HCT116 (cell line): ENCODE measurements at regions not wholly inside any gene's neighbourhood (a gene's known extent, or its start where the extent isn't known, plus 50 kb on each side); places are given as distances from the start of the nearest gene placed in this dataset.

Experiments used
- ATAC-seq: fragments of 200-7000 bp; cut with Tn5 transposase; 2 replicates; pipeline ENCODE4 v1.9.1; 2020; ENCODE audit warnings: mild to moderate bottlenecking, moderate library complexity
- BruUV-seq: library from RNA; stranded (reverse); fragments of 400-500 nt; replicated peaks from 2 replicates; lab custom pipeline; 2021; lab: Mats Ljungman, UMichigan
- CTCF ChIA-PET: fragments of 300-600 bp; sonication (Branson Sonifier 250); formaldehyde crosslinking; loops from one replicate; lab custom pipeline; 2021; ENCODE audit warnings: antibody characterized with exemption; lab: Charles Lee
- POLR2A ChIA-PET: fragments of 300-600, 350-600 bp; sonication (Branson Sonifier 250); formaldehyde crosslinking; loops from one replicate; lab custom pipeline; 2021; ENCODE audit warnings: antibody characterized with exemption; lab: Charles Lee
- RAD21 ChIA-PET, 2 experiments: fragments of 300-600 bp; sonication (Branson Sonifier 250); formaldehyde crosslinking; loops; one replicate each; lab custom pipeline; 2023; ENCODE audit warnings: low total read pairs in 2 of 2; ENCODE audit not compliant: uncharacterized antibody in 2 of 2, unreplicated experiment in 2 of 2, low non-redundant PET in 1 of 2; lab: Charles Lee
- DNase-seq: peaks from one replicate; pipeline ENCODE4 v3.0.0-alpha.2; 2010; ENCODE audit warnings: low read depth, low spot score
- H2AFZ ChIP-seq: fragments of 200-600 bp; shearing (Covaris generic), sonication (generic); 2 replicates; pipeline ENCODE4 v1.6.1; 2017; ENCODE audit warnings: low read depth, mixed run types, mixed read lengths, antibody characterized with exemption, low read length; ENCODE audit not compliant: poor library complexity, severe bottlenecking
- H3K27ac ChIP-seq: 2 replicates; pipeline ENCODE4 v1.5.1; 2012; ENCODE audit warnings: low read depth, low read length
- H3K27me3 ChIP-seq: fragments of 200-600 bp; sonication (generic); 2 replicates; pipeline ENCODE4 v1.6.1; 2016; ENCODE audit warnings: mixed run types, low read length, mixed read lengths; ENCODE audit not compliant: insufficient read depth
- H3K36me3 ChIP-seq, 2 experiments: fragments of 200-500 bp in 1 of 2; fragments of 200-600 bp in 1 of 2; sonication (Bioruptor generic) in 1 of 2; sonication (generic) in 1 of 2; 2 replicates each; pipeline versions ENCODE4 v1.5.1 to v1.6.1; 2014 to 2016; ENCODE audit warnings: low read length in 2 of 2, inconsistent platforms in 1 of 2, mixed read lengths in 1 of 2, mixed run types in 1 of 2; ENCODE audit not compliant: insufficient read depth in 2 of 2, control insufficient read depth in 1 of 2
- H3K4me1 ChIP-seq, 2 experiments: fragments of 200-600 bp in 1 of 2; sonication (generic) in 1 of 2; 2 replicates each; pipeline versions ENCODE4 v1.5.1 to v1.6.1; 2012 to 2017; ENCODE audit warnings: low read length in 2 of 2, inconsistent platforms in 1 of 2, mild to moderate bottlenecking in 1 of 2, mixed read lengths in 1 of 2, mixed run types in 1 of 2, moderate library complexity in 1 of 2; ENCODE audit not compliant: insufficient read depth in 2 of 2, control insufficient read depth in 1 of 2
- H3K4me2 ChIP-seq: fragments of 200-600 bp; sonication (generic); 2 replicates; pipeline ENCODE4 v1.6.1; 2017; ENCODE audit warnings: mixed run types, low read length, mixed read lengths
- H3K4me3 ChIP-seq, 2 experiments: fragments of 200-600 bp in 1 of 2; sonication (generic) in 1 of 2; replicated peaks in 1 of 2; 2 replicates each; pipeline ENCODE4 v1.5.1; 2011 to 2016; ENCODE audit warnings: low read length in 2 of 2, control low read depth in 1 of 2, low read depth in 1 of 2, mild to moderate bottlenecking in 1 of 2, mixed read lengths in 1 of 2, mixed run types in 1 of 2
- H3K79me2 ChIP-seq: fragments of 200-600 bp; sonication (generic); 2 replicates; pipeline ENCODE4 v1.6.1; 2017; ENCODE audit warnings: mild to moderate bottlenecking, mixed run types, low read length, moderate library complexity, mixed read lengths; ENCODE audit not compliant: insufficient read depth
- H3K9ac ChIP-seq: fragments of 200-600 bp; sonication (generic); 2 replicates; pipeline ENCODE4 v1.6.1; 2016; ENCODE audit warnings: low read length, mixed read lengths
- H3K9me2 ChIP-seq: fragments of 200-600 bp; sonication (generic), shearing (Covaris generic); 2 replicates; pipeline ENCODE4 v1.6.1; 2017; ENCODE audit warnings: mixed run types, mild to moderate bottlenecking, moderate library complexity; ENCODE audit not compliant: insufficient read depth
- H3K9me3 ChIP-seq, 2 experiments: fragments of 200-500 bp in 1 of 2; fragments of 200-600 bp in 1 of 2; sonication (Bioruptor generic) in 1 of 2; sonication (generic) in 1 of 2; 2 replicates each; pipeline ENCODE4 v1.6.1; 2014 to 2017; ENCODE audit warnings: low read length in 2 of 2, mixed read lengths in 2 of 2, inconsistent platforms in 1 of 2, low read depth in 1 of 2, mild to moderate bottlenecking in 1 of 2, mixed run types in 1 of 2, moderate library complexity in 1 of 2; ENCODE audit not compliant: control insufficient read depth in 1 of 2, insufficient read depth in 1 of 2
- H4K20me1 ChIP-seq: fragments of 200-600 bp; sonication (generic), shearing (Covaris generic); 2 replicates; pipeline ENCODE4 v1.6.1; 2017; ENCODE audit warnings: mixed run types, mild to moderate bottlenecking, moderate library complexity; ENCODE audit not compliant: insufficient read depth
- CBX3 ChIP-seq: IDR thresholded peaks from 2 replicates; pipeline ENCODE4 v1.6.1; 2012; ENCODE audit warnings: low read depth
- CEBPB ChIP-seq: IDR thresholded peaks from 2 replicates; pipeline ENCODE4 v1.6.1; 2012; ENCODE audit warnings: low read depth
- EGR1 ChIP-seq: IDR thresholded peaks from 2 replicates; pipeline ENCODE4 v1.6.1; 2012; ENCODE audit warnings: low read depth
- ELF1 ChIP-seq: IDR thresholded peaks from 2 replicates; pipeline ENCODE4 v1.6.1; 2012; ENCODE audit warnings: low read depth, borderline replicate concordance
- EZH2phosphoT487 ChIP-seq: fragments of 200-600 bp; IDR thresholded peaks from 2 replicates; pipeline ENCODE4 v1.6.1; 2018; ENCODE audit warnings: antibody characterized with exemption, borderline replicate concordance
- JUND ChIP-seq: IDR thresholded peaks from 2 replicates; pipeline ENCODE4 v1.6.1; 2012
- POLR2A ChIP-seq: IDR thresholded peaks from 2 replicates; pipeline ENCODE4 v1.7.0; 2011; ENCODE audit warnings: borderline replicate concordance; ENCODE audit not compliant: insufficient read depth, insufficient read length; ENCODE audit errors: extremely low read depth
- POLR2AphosphoS5 ChIP-seq: IDR thresholded peaks from 2 replicates; pipeline ENCODE4 v1.6.1; 2011; ENCODE audit warnings: mild to moderate bottlenecking, low read depth, low read length, moderate library complexity
- RAD21 ChIP-seq: IDR thresholded peaks from 2 replicates; pipeline ENCODE4 v1.6.1; 2012; ENCODE audit warnings: low read depth, mild to moderate bottlenecking
- SIN3A ChIP-seq: IDR thresholded peaks from 2 replicates; pipeline ENCODE4 v1.6.1; 2012; ENCODE audit warnings: low read depth
- SP1 ChIP-seq: IDR thresholded peaks from 2 replicates; pipeline ENCODE4 v1.6.1; 2012; ENCODE audit warnings: low read depth
- SRF ChIP-seq: IDR thresholded peaks from 2 replicates; pipeline ENCODE4 v1.6.1; 2012; ENCODE audit warnings: low read depth
- TCF7L2 ChIP-seq: IDR thresholded peaks from 2 replicates; pipeline ENCODE4 v1.7.0; 2011; ENCODE audit warnings: borderline replicate concordance, inconsistent platforms; ENCODE audit not compliant: insufficient read depth, insufficient read length; ENCODE audit errors: extremely low read depth
- YY1 ChIP-seq: IDR thresholded peaks from 2 replicates; pipeline ENCODE4 v1.6.1; 2011; ENCODE audit warnings: low read length, low read depth, moderate library complexity, mild to moderate bottlenecking; ENCODE audit not compliant: insufficient replicate concordance; ENCODE audit errors: extremely low read depth
- ZNF274 ChIP-seq: fragments of 200-500 bp; sonication (Bioruptor generic); IDR thresholded peaks from 2 replicates; pipeline ENCODE4 v1.6.1; 2014; ENCODE audit warnings: mild to moderate bottlenecking, low read depth, low read length, inconsistent platforms
- intact Hi-C: fragments of 100-400 bp; cut with micrococcal nuclease; formaldehyde crosslinking; loops from 2 replicates; pipeline ENCODE4 v1.10.0; 2022
- TF ChIP-seq, protein P1 (sequence below): IDR thresholded peaks from 2 replicates; pipeline ENCODE4 v1.6.1; 2012
- TF ChIP-seq, protein P2 (sequence below): IDR thresholded peaks from 2 replicates; pipeline ENCODE4 v1.6.1; 2012
- TF ChIP-seq, protein P3 (sequence below), 3 experiments: fragments of 200-600 bp in 1 of 3; sonication (generic) in 1 of 3; IDR thresholded peaks in 2 of 3; conservative IDR thresholded peaks in 1 of 3; 2 replicates each; pipeline ENCODE4 v1.5.1; 2012 to 2017; ENCODE audit warnings: low read depth in 2 of 3, low read length in 2 of 3, antibody characterized with exemption in 1 of 3, borderline replicate concordance in 1 of 3, control low read depth in 1 of 3, mild to moderate bottlenecking in 1 of 3, mixed read lengths in 1 of 3, mixed run types in 1 of 3, moderate library complexity in 1 of 3; ENCODE audit not compliant: insufficient read depth in 1 of 3
- TF ChIP-seq, protein P4 (sequence below): IDR thresholded peaks from 2 replicates; pipeline ENCODE4 v1.6.1; 2012; ENCODE audit warnings: low read depth

DNA sequence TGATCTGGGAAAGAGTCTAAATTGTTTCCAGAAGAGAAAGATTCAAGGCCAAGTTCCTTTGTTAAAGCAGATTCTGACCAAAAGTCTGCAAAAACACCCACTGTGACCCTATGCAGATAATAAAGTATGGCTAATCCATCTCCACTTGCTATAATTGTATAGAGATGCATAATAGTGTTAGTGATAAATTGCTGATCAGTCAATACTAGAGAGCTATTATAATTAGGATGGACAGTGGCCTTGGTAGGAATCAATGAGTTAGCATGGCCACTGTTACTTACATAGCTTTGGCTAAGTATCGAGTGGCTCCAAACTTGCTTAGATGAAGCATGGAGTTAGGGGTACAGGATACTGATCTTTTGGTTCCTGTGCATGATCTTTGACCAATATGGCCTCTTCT is 683.4 kb upstream of the MEF2C start:
- RAD21 ChIA-PET, result no interaction called here

More for the DNA sequence above, 683.4 kb upstream of the MEF2C start:
- H3K36me3 ChIP-seq, result no peaks in the 10 kb centered on the region
- ChIA-PET POLR2A (no interaction called here), CTCF (no interaction called here)
- TF ChIP-seq, protein P1, sequence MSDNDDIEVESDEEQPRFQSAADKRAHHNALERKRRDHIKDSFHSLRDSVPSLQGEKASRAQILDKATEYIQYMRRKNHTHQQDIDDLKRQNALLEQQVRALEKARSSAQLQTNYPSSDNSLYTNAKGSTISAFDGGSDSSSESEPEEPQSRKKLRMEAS, result no peak
- TF ChIP-seq SRF, result no peak
- TF ChIP-seq, protein P2, sequence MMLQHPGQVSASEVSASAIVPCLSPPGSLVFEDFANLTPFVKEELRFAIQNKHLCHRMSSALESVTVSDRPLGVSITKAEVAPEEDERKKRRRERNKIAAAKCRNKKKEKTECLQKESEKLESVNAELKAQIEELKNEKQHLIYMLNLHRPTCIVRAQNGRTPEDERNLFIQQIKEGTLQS, result no peak
- no peak for TF ChIP-seq ELF1
- TF ChIP-seq SIN3A, result no peak
- no peak for TF ChIP-seq CEBPB
- no peak for TF ChIP-seq RAD21
- TF ChIP-seq CBX3, result no peak
- TF ChIP-seq, protein P3, sequence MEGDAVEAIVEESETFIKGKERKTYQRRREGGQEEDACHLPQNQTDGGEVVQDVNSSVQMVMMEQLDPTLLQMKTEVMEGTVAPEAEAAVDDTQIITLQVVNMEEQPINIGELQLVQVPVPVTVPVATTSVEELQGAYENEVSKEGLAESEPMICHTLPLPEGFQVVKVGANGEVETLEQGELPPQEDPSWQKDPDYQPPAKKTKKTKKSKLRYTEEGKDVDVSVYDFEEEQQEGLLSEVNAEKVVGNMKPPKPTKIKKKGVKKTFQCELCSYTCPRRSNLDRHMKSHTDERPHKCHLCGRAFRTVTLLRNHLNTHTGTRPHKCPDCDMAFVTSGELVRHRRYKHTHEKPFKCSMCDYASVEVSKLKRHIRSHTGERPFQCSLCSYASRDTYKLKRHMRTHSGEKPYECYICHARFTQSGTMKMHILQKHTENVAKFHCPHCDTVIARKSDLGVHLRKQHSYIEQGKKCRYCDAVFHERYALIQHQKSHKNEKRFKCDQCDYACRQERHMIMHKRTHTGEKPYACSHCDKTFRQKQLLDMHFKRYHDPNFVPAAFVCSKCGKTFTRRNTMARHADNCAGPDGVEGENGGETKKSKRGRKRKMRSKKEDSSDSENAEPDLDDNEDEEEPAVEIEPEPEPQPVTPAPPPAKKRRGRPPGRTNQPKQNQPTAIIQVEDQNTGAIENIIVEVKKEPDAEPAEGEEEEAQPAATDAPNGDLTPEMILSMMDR (IDR thresholded peaks at IDR 0.05 in 2 of 3, conservative IDR thresholded peaks at IDR 0.05 in 1 of 3; ENCODE audit: borderline replicate concordance in 1 of 3, insufficient read depth in 1 of 3, low read depth in 2 of 3, low read length in 2 of 3), result no peak
- no peak for TF ChIP-seq ZNF274
- TF ChIP-seq POLR2A, result no peak
- TF ChIP-seq, protein P4, sequence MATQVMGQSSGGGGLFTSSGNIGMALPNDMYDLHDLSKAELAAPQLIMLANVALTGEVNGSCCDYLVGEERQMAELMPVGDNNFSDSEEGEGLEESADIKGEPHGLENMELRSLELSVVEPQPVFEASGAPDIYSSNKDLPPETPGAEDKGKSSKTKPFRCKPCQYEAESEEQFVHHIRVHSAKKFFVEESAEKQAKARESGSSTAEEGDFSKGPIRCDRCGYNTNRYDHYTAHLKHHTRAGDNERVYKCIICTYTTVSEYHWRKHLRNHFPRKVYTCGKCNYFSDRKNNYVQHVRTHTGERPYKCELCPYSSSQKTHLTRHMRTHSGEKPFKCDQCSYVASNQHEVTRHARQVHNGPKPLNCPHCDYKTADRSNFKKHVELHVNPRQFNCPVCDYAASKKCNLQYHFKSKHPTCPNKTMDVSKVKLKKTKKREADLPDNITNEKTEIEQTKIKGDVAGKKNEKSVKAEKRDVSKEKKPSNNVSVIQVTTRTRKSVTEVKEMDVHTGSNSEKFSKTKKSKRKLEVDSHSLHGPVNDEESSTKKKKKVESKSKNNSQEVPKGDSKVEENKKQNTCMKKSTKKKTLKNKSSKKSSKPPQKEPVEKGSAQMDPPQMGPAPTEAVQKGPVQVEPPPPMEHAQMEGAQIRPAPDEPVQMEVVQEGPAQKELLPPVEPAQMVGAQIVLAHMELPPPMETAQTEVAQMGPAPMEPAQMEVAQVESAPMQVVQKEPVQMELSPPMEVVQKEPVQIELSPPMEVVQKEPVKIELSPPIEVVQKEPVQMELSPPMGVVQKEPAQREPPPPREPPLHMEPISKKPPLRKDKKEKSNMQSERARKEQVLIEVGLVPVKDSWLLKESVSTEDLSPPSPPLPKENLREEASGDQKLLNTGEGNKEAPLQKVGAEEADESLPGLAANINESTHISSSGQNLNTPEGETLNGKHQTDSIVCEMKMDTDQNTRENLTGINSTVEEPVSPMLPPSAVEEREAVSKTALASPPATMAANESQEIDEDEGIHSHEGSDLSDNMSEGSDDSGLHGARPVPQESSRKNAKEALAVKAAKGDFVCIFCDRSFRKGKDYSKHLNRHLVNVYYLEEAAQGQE, result no peak
- no peak for TF ChIP-seq POLR2AphosphoS5
- TF ChIP-seq EGR1, result no peak
- no peak for TF ChIP-seq TCF7L2
- TF ChIP-seq YY1, result no peak
- TF ChIP-seq JUND, result no peak
- TF ChIP-seq EZH2phosphoT487, result no peak
- no peak for TF ChIP-seq SP1
- TF ChIP-seq, all 23 proteins: peak for 0
- Histone ChIP-seq H3K4me3 (no peak overlapping the region), H2AFZ (no peak overlapping the region), H3K27ac (no peak overlapping the region), H3K4me2 (no peak overlapping the region), H3K79me2 (no peaks in the 10 kb centered on the region), H3K4me1 (no peaks in the 10 kb centered on the region), H3K9me3 (no peaks in the 10 kb centered on the region), H3K27me3 (no peaks in the 10 kb centered on the region), H3K9ac (no peak overlapping the region), H4K20me1 (no peaks in the 10 kb centered on the region), H3K9me2 (no peaks in the 10 kb centered on the region)
- DNase-seq, result no peak
- intact Hi-C loops, result no loop called here
- ATAC-seq, result no peak
- BruUV-seq, result no TSS peak
